ENCODE measurements at regions not wholly inside any gene's neighbourhood (a gene's known extent, or its start where the extent isn't known, plus 50 kb on each side); places are given as distances from the start of the nearest gene placed in this dataset.

GRCh38 chr3:150254309-150254708, 153.8 kb upstream of the TSC22D2 start:
- H3K27ac Mint-ChIP-seq, result no peak overlapping the region
- no peak for ATAC-seq
- peaks cover 3% of the 10 kb centered on the region for H3K9me3 Mint-ChIP-seq
- no peaks in the 10 kb centered on the region for H3K36me3 Mint-ChIP-seq
- no peak overlapping the region for H3K4me3 Mint-ChIP-seq
- H3K27me3 Mint-ChIP-seq, result peaks cover 26% of the 10 kb centered on the region
- no peaks in the 10 kb centered on the region for H3K4me1 Mint-ChIP-seq

GRCh38 chr3:150253622-150254021, 154.5 kb upstream of the TSC22D2 start:
- Mint-ChIP-seq H3K27ac (no peak overlapping the region), H3K4me1 (no peaks in the 10 kb centered on the region), H3K27me3 (peaks cover 26% of the 10 kb centered on the region), H3K9me3 (peaks cover 3% of the 10 kb centered on the region), H3K36me3 (no peaks in the 10 kb centered on the region), H3K4me3 (no peak overlapping the region)
- no peak for ATAC-seq

- no peak for ATAC-seq
- H3K4me3 Mint-ChIP-seq, result no peak overlapping the region
- H3K27ac Mint-ChIP-seq, result no peak overlapping the region
- H3K27me3 Mint-ChIP-seq, result peaks cover 27% of the 10 kb centered on the region
- peaks cover 3% of the 10 kb centered on the region for H3K9me3 Mint-ChIP-seq
- H3K4me1 Mint-ChIP-seq, result peaks cover 8% of the 10 kb centered on the region
- H3K36me3 Mint-ChIP-seq, result no peaks in the 10 kb centered on the region
These were observed 155.6 kb upstream of the TSC22D2 start for GRCh38 chr3:150252462-150252861.

GRCh38 chr3:150251187-150252062, 156.7 kb upstream of the TSC22D2 start:
- no peak overlapping the region for H3K27ac Mint-ChIP-seq
- no peak overlapping the region for H3K4me3 Mint-ChIP-seq
- peaks cover 8% of the 10 kb centered on the region for H3K4me1 Mint-ChIP-seq
- H3K27me3 Mint-ChIP-seq, result peaks cover 35% of the 10 kb centered on the region
- H3K36me3 Mint-ChIP-seq, result no peaks in the 10 kb centered on the region
- no peaks in the 10 kb centered on the region for H3K9me3 Mint-ChIP-seq
- no peak for ATAC-seq

GRCh38 chr3:150249779-150250470, 158.2 kb upstream of the TSC22D2 start:
- Mint-ChIP-seq H3K36me3 (no peaks in the 10 kb centered on the region), H3K9me3 (no peaks in the 10 kb centered on the region), H3K27me3 (peaks cover 43% of the 10 kb centered on the region), H3K4me3 (no peak overlapping the region), H3K27ac (no peak overlapping the region), H3K4me1 (peaks cover 8% of the 10 kb centered on the region)
- no peak for ATAC-seq

GRCh38 chr3:150248888-150249681, 159.0 kb upstream of the TSC22D2 start:
- peaks cover 44% of the 10 kb centered on the region for H3K27me3 Mint-ChIP-seq
- no peak overlapping the region for H3K4me3 Mint-ChIP-seq
- H3K9me3 Mint-ChIP-seq, result no peaks in the 10 kb centered on the region
- H3K4me1 Mint-ChIP-seq, result peaks cover 8% of the 10 kb centered on the region
- ATAC-seq, result no peak
- H3K27ac Mint-ChIP-seq, result peak overlapping the region; percentile 52
- H3K36me3 Mint-ChIP-seq, result no peaks in the 10 kb centered on the region

- Mint-ChIP-seq H3K4me1 (peaks cover 8% of the 10 kb centered on the region), H3K36me3 (no peaks in the 10 kb centered on the region), H3K4me3 (no peak overlapping the region), H3K9me3 (no peaks in the 10 kb centered on the region), H3K27me3 (peaks cover 52% of the 10 kb centered on the region), H3K27ac (peak overlapping the region; percentile 52)
- no peak for ATAC-seq
These were observed 159.8 kb upstream of the TSC22D2 start for GRCh38 chr3:150248116-150248887.

GRCh38 chr3:150247441-150247840, 160.7 kb upstream of the TSC22D2 start:
- H3K9me3 Mint-ChIP-seq, result no peaks in the 10 kb centered on the region
- H3K27me3 Mint-ChIP-seq, result peaks cover 53% of the 10 kb centered on the region
- no peak for ATAC-seq

GRCh38 chr3:150243466-150243865, 164.6 kb upstream of the TSC22D2 start:
- H3K27ac Mint-ChIP-seq, result no peak overlapping the region
- no peaks in the 10 kb centered on the region for H3K9me3 Mint-ChIP-seq
- ATAC-seq, result no peak
- peaks cover 7% of the 10 kb centered on the region for H3K4me1 Mint-ChIP-seq
- no peaks in the 10 kb centered on the region for H3K36me3 Mint-ChIP-seq
- H3K27me3 Mint-ChIP-seq, result peaks cover 28% of the 10 kb centered on the region
- H3K4me3 Mint-ChIP-seq, result no peak overlapping the region

More at GRCh38 chr3:150247441-150247840, 160.7 kb upstream of the TSC22D2 start:
- Mint-ChIP-seq H3K4me1 (peaks cover 8% of the 10 kb centered on the region), H3K27ac (no peak overlapping the region), H3K36me3 (no peaks in the 10 kb centered on the region), H3K4me3 (no peak overlapping the region)

- no peaks in the 10 kb centered on the region for H3K9me3 Mint-ChIP-seq
- H3K4me3 Mint-ChIP-seq, result no peak overlapping the region
- H3K27ac Mint-ChIP-seq, result no peak overlapping the region
- no peaks in the 10 kb centered on the region for H3K4me1 Mint-ChIP-seq
- H3K27me3 Mint-ChIP-seq, result peaks cover 26% of the 10 kb centered on the region
- no peaks in the 10 kb centered on the region for H3K36me3 Mint-ChIP-seq
- no peak for ATAC-seq
These were observed 165.7 kb upstream of the TSC22D2 start for GRCh38 chr3:150242220-150242936.

- no peaks in the 10 kb centered on the region for H3K36me3 Mint-ChIP-seq
- no peaks in the 10 kb centered on the region for H3K9me3 Mint-ChIP-seq
- H3K4me3 Mint-ChIP-seq, result no peak overlapping the region
These were observed 167.2 kb upstream of the TSC22D2 start for GRCh38 chr3:150240891-150241290.

GRCh38 chr3:150239766-150240165, 168.3 kb upstream of the TSC22D2 start:
- Mint-ChIP-seq H3K9me3 (no peaks in the 10 kb centered on the region), H3K4me1 (no peaks in the 10 kb centered on the region), H3K27me3 (peaks cover 10% of the 10 kb centered on the region), H3K27ac (no peak overlapping the region), H3K4me3 (no peak overlapping the region), H3K36me3 (no peaks in the 10 kb centered on the region)
- ATAC-seq, result no peak

More at GRCh38 chr3:150240891-150241290, 167.2 kb upstream of the TSC22D2 start:
- Mint-ChIP-seq H3K4me1 (no peaks in the 10 kb centered on the region), H3K27me3 (peaks cover 16% of the 10 kb centered on the region), H3K27ac (no peak overlapping the region)
- ATAC-seq, result no peak

GRCh38 chr3:150238995-150239619, 169.0 kb upstream of the TSC22D2 start:
- no peak for ATAC-seq
- Mint-ChIP-seq H3K9me3 (no peaks in the 10 kb centered on the region), H3K27ac (no peak overlapping the region), H3K27me3 (peaks cover 9% of the 10 kb centered on the region), H3K4me3 (no peak overlapping the region), H3K4me1 (no peaks in the 10 kb centered on the region), H3K36me3 (no peaks in the 10 kb centered on the region)
